ENCODE measurements at regions not wholly inside any gene's neighbourhood (a gene's known extent, or its start where the extent isn't known, plus 50 kb on each side); places are given as distances from the start of the nearest gene placed in this dataset.
"Not testable (repeated sequence)": the region's sequence is repeated elsewhere in the genome, so short reads cannot be mapped to it uniquely, and the experiment has no call there.

DNA sequence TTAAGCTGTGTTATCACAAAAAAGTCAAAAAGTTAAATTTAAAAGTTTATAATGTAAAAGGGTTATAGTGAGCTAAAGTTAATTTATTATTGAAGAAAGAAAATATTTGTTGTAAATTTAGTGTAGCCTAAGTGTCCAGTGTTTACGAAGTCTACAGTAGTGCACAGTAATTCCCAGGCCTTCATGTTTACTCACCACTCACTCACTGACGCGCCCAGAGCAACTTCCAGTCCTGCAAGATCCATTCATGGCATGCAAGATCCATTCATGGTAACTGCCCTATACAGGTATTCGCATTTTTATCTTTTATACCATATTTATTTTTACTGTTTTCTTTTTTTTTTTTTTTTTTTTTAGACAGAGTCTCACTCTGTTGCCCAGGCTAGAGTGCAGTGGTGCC lies 69.5 kb downstream of the TPRA1 start:
- H3K4me3 Mint-ChIP-seq = no peak overlapping the region
- H3K9me3 Mint-ChIP-seq = peaks cover 3% of the 10 kb centered on the region
- no peaks in the 10 kb centered on the region for H3K36me3 Mint-ChIP-seq (ENCODE audit: low read depth)
- H3K27ac Mint-ChIP-seq = no peak overlapping the region
- no peak for DNase-seq (ENCODE audit: low spot score)
- H3K27me3 Mint-ChIP-seq (ENCODE audit: low read depth) = peaks cover 15% of the 10 kb centered on the region
- no peaks in the 10 kb centered on the region for H3K4me1 Mint-ChIP-seq (ENCODE audit: low read depth)

DNA sequence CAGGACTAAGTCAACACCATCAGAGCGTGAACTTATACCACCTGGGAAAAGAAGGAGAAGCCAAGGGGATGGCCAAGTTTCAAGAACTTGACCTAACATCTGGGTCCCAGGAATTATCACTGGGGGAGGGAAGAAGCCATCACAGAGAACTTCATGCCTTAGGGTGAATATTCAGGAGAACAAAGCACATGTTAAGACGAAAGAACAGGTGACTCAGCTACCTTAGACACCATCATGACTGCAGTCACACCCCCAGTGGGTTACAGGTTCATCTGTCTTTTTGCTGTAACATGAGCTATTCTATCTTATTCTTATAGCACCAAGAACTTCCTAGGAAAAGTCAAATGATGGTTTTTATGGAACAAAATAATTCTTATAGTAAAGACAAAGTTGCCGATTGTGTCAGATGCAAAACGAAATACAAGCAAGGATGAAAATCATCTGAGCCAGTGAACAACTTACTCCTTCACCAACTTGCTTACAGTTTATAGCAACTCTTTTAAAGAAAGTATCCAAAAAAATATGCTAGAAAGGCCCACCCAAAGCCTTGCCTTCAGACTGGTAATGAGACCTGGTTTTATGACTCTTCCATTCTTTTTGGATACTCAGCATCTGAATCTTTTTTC lies 72.0 kb downstream of the TPRA1 start:
- no peak overlapping the region for H3K27ac Mint-ChIP-seq

DNA sequence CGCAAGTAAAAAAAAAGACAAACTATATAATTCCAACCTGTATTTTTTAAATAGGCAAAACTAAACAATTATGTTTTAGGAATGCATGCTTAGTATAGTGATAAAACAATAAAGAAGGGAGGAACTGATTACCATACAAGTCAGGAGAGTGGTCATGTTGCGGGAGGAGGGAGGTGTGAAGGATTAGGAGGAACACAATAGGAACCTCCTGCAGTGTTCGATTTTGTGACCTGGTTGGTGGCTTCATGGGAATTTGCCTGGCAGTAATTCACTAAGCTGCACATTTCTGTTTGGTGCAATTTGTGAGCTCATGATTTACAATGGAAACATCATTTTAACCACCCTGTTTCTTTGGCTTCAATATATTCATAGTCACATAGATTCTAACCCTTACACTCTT lies 78.3 kb downstream of the TPRA1 start:
- no peak for DNase-seq (ENCODE audit: low spot score)
- no peaks in the 10 kb centered on the region for H3K9me3 Mint-ChIP-seq
- no peak overlapping the region for H3K27ac Mint-ChIP-seq
- H3K27me3 Mint-ChIP-seq (ENCODE audit: low read depth) = peaks cover 21% of the 10 kb centered on the region
- H3K36me3 Mint-ChIP-seq (ENCODE audit: low read depth) = no peaks in the 10 kb centered on the region
- H3K4me1 Mint-ChIP-seq (ENCODE audit: low read depth) = no peaks in the 10 kb centered on the region
- no peak overlapping the region for H3K4me3 Mint-ChIP-seq

More for the DNA sequence above, 72.0 kb downstream of the TPRA1 start:
- Mint-ChIP-seq H3K36me3 (ENCODE audit: low read depth) (no peaks in the 10 kb centered on the region), H3K9me3 (peaks cover 3% of the 10 kb centered on the region), H3K4me3 (no peak overlapping the region), H3K27me3 (ENCODE audit: low read depth) (peaks cover 19% of the 10 kb centered on the region), H3K4me1 (ENCODE audit: low read depth) (no peaks in the 10 kb centered on the region)
- no peak for DNase-seq (ENCODE audit: low spot score)

DNA sequence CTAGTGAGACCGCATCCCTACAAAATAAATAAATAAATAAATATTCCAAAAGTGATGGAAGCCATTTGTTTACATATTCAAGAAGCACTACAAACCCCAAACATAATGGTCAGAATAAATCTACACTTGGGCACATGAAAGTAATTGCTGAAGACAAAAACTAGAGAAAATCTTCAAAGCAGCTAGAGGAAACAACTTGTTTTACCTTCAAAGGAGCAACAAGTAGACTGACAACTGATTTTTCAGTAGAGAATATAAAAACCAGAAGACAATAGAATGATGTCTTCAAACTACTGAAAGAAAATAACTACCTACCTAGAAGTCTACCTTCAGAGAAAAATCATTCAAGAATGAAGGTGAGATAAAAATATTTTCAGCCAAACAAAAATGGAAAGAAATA lies 89.4 kb downstream of the TPRA1 start:
- no peak overlapping the region for H3K4me3 Mint-ChIP-seq

DNA sequence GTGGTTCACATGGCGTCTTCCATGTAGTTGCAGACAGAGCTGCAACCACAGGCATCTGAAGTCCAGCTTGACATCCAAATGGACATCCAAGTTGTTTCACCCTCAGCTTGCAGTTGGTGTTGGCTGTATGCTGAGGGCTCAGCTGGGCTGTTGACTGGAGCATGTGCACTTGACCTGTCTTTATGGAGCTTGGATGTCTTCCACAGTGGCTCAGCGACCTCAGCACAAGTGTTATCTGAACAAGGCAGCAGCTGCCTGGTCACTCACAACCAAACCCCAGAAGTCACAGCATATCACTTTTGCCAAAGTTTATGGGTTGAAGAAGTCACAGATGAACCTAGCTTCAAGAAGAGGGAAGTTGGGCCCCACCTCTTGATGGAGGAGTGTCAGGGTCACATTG lies 92.9 kb downstream of the TPRA1 start:
- no peak overlapping the region for H3K27ac Mint-ChIP-seq
- peaks cover 14% of the 10 kb centered on the region for H3K27me3 Mint-ChIP-seq (ENCODE audit: low read depth)
- H3K36me3 Mint-ChIP-seq (ENCODE audit: low read depth) = no peaks in the 10 kb centered on the region

More for the DNA sequence above, 89.4 kb downstream of the TPRA1 start:
- Mint-ChIP-seq H3K27ac (no peak overlapping the region), H3K27me3 (ENCODE audit: low read depth) (peaks cover 15% of the 10 kb centered on the region), H3K9me3 (peaks cover 10% of the 10 kb centered on the region), H3K36me3 (ENCODE audit: low read depth) (no peaks in the 10 kb centered on the region), H3K4me1 (ENCODE audit: low read depth) (no peaks in the 10 kb centered on the region)
- no peak for DNase-seq (ENCODE audit: low spot score)

DNA sequence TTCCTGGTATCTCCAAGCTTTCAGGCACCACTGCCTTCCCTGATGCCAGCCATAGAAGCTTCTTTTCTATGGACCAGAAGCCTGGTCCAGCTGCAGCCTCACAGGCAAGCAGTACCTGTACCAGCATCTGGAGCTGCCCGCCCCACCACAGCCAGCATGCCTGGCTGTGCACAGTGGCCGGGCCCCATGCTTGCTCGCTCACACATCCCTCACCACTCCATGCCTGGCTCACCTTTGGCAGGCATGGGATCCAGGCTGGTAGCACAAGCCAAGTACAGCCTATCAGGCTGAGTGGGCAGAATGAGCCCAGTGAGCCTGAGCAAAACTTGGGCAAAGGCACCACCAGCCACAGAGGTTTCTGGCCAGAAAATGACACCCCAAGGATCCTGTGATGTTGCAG lies 93.4 kb downstream of the TPRA1 start:
- DNase-seq (ENCODE audit: low spot score) = no peak
- no peak overlapping the region for H3K4me3 Mint-ChIP-seq
- peaks cover 6% of the 10 kb centered on the region for H3K9me3 Mint-ChIP-seq
- no peaks in the 10 kb centered on the region for H3K4me1 Mint-ChIP-seq (ENCODE audit: low read depth)
- peaks cover 11% of the 10 kb centered on the region for H3K27me3 Mint-ChIP-seq (ENCODE audit: low read depth)
- H3K36me3 Mint-ChIP-seq (ENCODE audit: low read depth) = no peaks in the 10 kb centered on the region
- H3K27ac Mint-ChIP-seq = no peak overlapping the region

More for the DNA sequence above, 92.9 kb downstream of the TPRA1 start:
- H3K4me1 Mint-ChIP-seq (ENCODE audit: low read depth) = no peaks in the 10 kb centered on the region
- H3K9me3 Mint-ChIP-seq = peaks cover 8% of the 10 kb centered on the region
- DNase-seq (ENCODE audit: low spot score) = no peak
- no peak overlapping the region for H3K4me3 Mint-ChIP-seq

DNA sequence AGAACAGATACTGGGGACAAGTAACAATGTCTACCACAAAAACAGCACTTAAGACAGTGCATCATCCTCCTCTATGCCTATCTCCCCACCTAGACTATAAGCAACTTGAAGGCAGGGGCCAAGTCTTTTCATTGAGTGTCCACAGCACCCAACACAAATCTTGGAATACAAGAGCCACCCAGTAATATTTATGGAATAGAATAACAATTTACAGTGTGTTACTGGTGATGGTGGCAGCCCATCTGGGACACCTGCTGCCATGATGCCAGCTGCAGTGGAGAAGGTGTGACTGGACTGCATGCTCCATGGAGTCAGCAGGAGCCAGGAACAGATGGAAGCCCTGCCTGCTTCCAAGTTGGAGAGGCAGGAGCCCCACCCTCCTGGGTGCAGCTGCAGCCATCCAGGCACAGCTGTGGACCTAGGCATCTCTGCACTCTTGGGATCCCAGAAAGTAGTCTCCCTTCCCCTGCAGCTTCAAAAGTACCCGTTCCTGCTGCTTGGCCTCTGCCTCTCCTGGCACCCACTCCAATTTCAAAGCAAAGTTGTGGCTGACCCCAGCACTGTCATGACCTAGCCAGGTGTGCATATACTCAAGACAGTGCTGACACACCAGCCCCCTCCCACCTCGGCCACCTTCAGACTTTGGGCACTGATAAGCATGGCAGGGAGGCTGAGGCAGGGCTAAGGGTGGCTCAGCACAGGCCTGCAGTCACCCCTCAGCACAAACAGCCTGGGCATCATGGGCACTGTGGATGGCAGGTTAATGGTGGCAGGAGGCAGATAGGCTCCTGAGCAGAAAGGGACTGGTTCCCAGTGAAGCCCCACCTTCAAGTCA lies 94.5 kb downstream of the TPRA1 start:
- H3K36me3 Mint-ChIP-seq (ENCODE audit: low read depth) = no peaks in the 10 kb centered on the region
- H3K9me3 Mint-ChIP-seq = peaks cover 6% of the 10 kb centered on the region
- DNase-seq (ENCODE audit: low spot score) = no peak
- H3K4me3 Mint-ChIP-seq = no peak overlapping the region
- H3K27ac Mint-ChIP-seq = no peak overlapping the region
- peaks cover 7% of the 10 kb centered on the region for H3K27me3 Mint-ChIP-seq (ENCODE audit: low read depth)
- H3K4me1 Mint-ChIP-seq (ENCODE audit: low read depth) = no peaks in the 10 kb centered on the region

DNA sequence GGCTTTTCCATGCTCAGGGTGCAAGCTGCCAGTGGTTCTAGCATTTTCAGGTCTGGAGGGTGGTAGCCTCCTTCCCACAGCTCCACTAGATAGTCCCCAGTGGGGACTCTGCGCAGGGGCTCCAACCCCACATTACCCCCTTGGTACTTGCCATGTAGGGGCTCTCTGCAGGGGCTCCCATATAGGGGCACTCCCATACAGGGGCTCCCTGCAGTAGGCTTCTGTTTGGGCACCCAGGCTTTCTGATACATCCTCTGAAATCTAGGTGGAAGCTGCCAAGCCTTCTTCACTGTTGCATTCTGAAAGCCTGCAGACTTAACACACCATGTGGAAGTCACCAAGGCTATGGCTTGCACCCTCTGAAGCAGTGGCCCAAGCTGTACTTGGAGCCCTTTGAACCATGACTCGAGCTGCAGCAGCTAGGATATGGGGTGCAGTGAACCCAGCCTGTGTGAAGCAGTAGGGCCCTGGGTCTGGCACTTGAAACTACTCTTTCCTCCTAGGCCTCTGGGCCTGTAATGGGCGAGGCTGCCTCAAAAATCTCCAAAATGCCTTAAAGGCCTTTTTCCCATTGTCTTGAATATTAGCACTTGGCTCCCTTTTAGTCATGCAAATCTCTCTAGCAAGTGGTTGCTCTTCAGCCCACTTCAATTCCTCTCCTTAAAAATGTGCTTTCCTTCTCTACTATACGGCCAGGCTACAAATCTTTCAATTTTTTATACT lies 96.4 kb downstream of the TPRA1 start:
- no peaks in the 10 kb centered on the region for H3K36me3 Mint-ChIP-seq (ENCODE audit: low read depth)
- no peaks in the 10 kb centered on the region for H3K9me3 Mint-ChIP-seq
- peaks cover 3% of the 10 kb centered on the region for H3K27me3 Mint-ChIP-seq (ENCODE audit: low read depth)
- no peak overlapping the region for H3K27ac Mint-ChIP-seq
- H3K4me1 Mint-ChIP-seq (ENCODE audit: low read depth) = no peaks in the 10 kb centered on the region
- no peak for DNase-seq (ENCODE audit: low spot score)
- H3K4me3 Mint-ChIP-seq = no peak overlapping the region

DNA sequence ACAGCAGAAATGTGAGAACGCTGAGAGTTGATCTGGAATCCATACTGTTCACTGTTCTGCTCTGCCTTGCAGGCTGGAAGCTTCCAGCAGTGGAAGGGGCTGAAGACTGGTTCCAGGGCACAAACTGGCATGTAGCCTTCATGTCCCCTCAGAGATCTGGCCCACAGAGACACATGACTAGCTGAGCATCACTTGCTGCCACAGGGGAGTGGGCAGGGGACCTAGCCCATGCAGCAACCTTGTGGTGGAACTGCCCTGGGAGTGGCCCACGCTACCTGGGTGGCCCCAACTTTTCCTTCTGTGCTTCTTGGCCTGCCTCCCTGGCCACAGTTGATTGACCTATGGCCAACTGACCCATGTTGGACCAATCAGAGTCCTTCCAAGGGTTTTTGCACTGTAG lies 98.1 kb downstream of the TPRA1 start:
- H3K4me1 Mint-ChIP-seq (ENCODE audit: low read depth) = no peaks in the 10 kb centered on the region
- no peak overlapping the region for H3K27ac Mint-ChIP-seq
- H3K27me3 Mint-ChIP-seq (ENCODE audit: low read depth) = peaks cover 6% of the 10 kb centered on the region
- no peak for DNase-seq (ENCODE audit: low spot score)
- no peaks in the 10 kb centered on the region for H3K9me3 Mint-ChIP-seq
- H3K36me3 Mint-ChIP-seq (ENCODE audit: low read depth) = no peaks in the 10 kb centered on the region
- no peak overlapping the region for H3K4me3 Mint-ChIP-seq

DNA sequence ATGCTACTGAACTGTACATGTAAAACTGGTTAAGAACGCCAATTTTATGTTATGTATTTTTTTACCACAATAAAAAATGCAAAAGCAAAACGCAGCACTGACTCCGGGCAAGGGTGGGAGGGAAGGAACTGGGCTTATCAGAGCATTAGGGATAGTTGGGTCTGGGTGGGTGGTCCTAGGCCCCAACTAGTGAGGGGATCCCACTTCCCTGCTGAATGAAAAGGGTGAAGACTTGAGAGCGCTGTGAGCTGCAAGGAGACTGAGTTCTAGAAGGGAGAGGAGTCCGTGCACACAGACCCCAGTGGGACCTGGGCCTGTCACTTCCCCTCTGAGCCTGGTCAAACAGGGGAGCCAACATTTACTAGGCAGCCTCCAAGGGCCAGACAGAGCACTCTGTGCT lies 98.6 kb downstream of the TPRA1 start:
- H3K4me1 Mint-ChIP-seq (ENCODE audit: low read depth) = no peaks in the 10 kb centered on the region
- H3K4me3 Mint-ChIP-seq = no peak overlapping the region
- H3K27ac Mint-ChIP-seq = no peak overlapping the region
- H3K9me3 Mint-ChIP-seq = no peaks in the 10 kb centered on the region
- H3K36me3 Mint-ChIP-seq (ENCODE audit: low read depth) = no peaks in the 10 kb centered on the region
- peaks cover 8% of the 10 kb centered on the region for H3K27me3 Mint-ChIP-seq (ENCODE audit: low read depth)
- DNase-seq (ENCODE audit: low spot score) = no peak

DNA sequence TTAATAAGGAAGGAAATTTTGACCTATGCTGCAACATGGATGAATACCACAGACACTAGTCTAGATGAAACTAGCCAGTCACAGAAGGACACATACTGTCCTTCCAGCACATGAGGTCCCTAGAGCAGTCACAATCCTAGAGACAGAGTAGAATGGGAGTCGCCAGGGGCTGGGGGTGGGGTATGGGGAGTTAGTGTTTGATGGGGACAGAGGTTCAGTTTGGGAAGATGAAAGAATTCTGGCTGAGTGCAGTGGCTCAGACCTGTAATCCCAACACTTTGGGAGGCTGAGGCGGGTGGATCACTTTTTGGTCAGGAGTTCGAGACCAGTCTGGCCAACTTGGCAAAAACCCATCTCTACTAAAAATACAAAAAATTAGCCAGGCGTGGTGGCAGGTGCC lies 99.2 kb downstream of the TPRA1 start:
- H3K4me1 Mint-ChIP-seq (ENCODE audit: low read depth) = no peaks in the 10 kb centered on the region

DNA sequence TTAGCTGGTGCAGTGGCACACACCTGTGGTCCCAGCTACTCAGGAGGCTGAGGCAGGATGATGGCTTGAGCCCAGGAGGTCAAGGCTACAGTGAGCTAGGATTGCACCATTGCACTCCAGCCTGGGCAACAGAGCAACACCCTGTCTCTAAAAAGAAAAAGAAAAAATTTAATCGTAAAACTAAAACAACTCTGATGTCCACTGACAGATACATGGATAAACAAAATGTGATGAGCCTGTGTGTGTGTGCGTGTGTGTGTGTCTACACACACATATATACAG lies 99.6 kb downstream of the TPRA1 start:
- H3K27me3 Mint-ChIP-seq (ENCODE audit: low read depth); H3K27ac Mint-ChIP-seq; H3K4me3 Mint-ChIP-seq; DNase-seq (ENCODE audit: low spot score); H3K4me1 Mint-ChIP-seq (ENCODE audit: low read depth); H3K36me3 Mint-ChIP-seq (ENCODE audit: low read depth); H3K9me3 Mint-ChIP-seq: not testable (repeated sequence)

More for the DNA sequence above, 99.2 kb downstream of the TPRA1 start:
- Mint-ChIP-seq H3K9me3 (no peaks in the 10 kb centered on the region), H3K36me3 (ENCODE audit: low read depth) (no peaks in the 10 kb centered on the region), H3K4me3 (no peak overlapping the region), H3K27me3 (ENCODE audit: low read depth) (peaks cover 7% of the 10 kb centered on the region), H3K27ac (no peak overlapping the region)
- DNase-seq (ENCODE audit: low spot score) = no peak

DNA sequence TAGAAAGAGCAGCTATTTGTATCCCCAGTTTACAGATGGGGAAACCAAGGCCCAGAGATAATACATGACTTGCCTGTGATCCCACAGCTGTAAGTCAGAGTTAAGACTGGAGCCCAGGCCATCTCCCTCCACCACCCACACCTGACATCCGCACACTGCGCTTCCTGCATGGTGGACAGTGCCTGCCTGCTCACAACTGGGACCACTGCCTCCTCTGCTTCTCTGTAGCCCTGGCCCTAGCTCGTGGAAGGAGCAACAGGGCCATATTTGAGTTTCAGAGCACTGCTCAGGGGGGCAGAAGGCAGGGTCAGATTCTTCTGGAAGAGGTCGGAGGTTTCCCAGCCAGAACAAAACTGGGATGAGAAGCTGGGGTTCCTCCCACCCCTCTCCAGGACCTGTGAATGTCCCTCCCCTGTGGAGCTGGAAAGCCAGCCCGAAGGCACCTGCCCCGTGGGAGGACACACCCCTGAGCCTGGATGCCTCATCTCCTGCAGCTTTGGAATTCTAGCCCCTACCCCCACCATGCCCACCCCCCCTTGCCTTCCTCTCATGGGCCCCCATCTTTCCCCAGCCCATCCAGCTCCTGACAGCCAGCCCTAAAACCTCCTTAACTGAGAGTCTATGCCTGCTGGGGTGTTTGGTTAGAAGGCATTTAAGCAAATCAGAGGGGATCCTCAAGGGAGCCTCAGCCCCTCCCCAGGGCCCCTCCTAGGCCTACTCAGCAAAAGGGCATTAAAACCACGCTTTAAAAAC lies 100.1 kb downstream of the TPRA1 start:
- DNase-seq (ENCODE audit: low spot score) = no peak
- peaks cover 7% of the 10 kb centered on the region for H3K27me3 Mint-ChIP-seq (ENCODE audit: low read depth)
- H3K27ac Mint-ChIP-seq = no peak overlapping the region
- no peaks in the 10 kb centered on the region for H3K4me1 Mint-ChIP-seq (ENCODE audit: low read depth)
- no peaks in the 10 kb centered on the region for H3K9me3 Mint-ChIP-seq
- no peak overlapping the region for H3K4me3 Mint-ChIP-seq
- no peaks in the 10 kb centered on the region for H3K36me3 Mint-ChIP-seq (ENCODE audit: low read depth)

DNA sequence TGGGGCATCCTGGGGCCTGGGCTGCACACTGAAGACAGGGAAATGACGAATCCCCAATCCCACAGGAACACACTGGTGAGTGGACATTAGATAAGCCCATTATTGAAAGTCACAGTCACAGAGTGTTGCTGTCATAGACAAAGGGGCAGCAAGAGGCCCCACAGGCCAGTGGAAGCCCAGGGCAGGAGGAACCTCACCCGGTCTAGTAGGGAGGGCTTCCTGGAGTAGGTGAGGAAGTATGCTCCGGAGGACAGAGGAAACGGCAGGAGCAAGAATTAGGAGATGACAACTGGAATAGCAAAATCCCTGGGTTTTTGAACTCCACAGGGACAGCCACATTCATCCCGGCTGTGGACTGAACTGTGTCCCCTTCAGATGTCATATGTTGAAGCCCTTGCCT lies 101.2 kb downstream of the TPRA1 start:
- H3K4me1 Mint-ChIP-seq (ENCODE audit: low read depth) = peaks cover 7% of the 10 kb centered on the region
- H3K27me3 Mint-ChIP-seq (ENCODE audit: low read depth) = peaks cover 7% of the 10 kb centered on the region
- no peaks in the 10 kb centered on the region for H3K9me3 Mint-ChIP-seq
- H3K4me3 Mint-ChIP-seq = no peak overlapping the region
- H3K36me3 Mint-ChIP-seq (ENCODE audit: low read depth) = no peaks in the 10 kb centered on the region
- H3K27ac Mint-ChIP-seq = no peak overlapping the region
- no peak for DNase-seq (ENCODE audit: low spot score)

Data from T-helper 2 cell treated with Interferon-gamma antibody and Interleukin-4, amounts not matched to agents 5 μg/mL and 100 μg/mL, for 36 hours (primary cell).